ENCODE measurements at regions not wholly inside any gene's neighbourhood (a gene's known extent, or its start where the extent isn't known, plus 50 kb on each side); places are given as distances from the start of the nearest gene placed in this dataset.

DNA sequence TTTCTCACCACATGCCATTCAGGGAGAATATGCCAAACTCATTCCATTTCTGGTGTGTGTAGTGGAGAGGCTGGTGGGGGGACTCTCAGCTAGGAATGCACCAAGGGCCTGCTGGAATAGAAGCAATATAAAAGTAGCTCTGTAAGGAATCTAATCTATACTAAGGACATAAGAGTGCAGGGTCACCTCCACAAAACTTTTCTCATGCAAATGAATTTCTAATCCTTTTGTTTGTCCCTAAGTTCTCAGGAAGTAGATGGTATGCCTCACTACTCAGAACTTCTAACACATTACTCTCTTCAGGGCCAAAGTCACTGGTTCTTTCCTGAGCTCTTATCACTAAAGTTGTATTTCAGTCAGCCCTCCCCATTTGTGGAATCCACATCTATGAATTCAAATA, 427.2 kb downstream of the C6orf118 start:
- no peaks in the 10 kb centered on the region for H3K4me1 ChIP-seq
- TF ChIP-seq, protein P1, sequence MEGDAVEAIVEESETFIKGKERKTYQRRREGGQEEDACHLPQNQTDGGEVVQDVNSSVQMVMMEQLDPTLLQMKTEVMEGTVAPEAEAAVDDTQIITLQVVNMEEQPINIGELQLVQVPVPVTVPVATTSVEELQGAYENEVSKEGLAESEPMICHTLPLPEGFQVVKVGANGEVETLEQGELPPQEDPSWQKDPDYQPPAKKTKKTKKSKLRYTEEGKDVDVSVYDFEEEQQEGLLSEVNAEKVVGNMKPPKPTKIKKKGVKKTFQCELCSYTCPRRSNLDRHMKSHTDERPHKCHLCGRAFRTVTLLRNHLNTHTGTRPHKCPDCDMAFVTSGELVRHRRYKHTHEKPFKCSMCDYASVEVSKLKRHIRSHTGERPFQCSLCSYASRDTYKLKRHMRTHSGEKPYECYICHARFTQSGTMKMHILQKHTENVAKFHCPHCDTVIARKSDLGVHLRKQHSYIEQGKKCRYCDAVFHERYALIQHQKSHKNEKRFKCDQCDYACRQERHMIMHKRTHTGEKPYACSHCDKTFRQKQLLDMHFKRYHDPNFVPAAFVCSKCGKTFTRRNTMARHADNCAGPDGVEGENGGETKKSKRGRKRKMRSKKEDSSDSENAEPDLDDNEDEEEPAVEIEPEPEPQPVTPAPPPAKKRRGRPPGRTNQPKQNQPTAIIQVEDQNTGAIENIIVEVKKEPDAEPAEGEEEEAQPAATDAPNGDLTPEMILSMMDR (IDR thresholded peaks at IDR 0.05 in 4 of 5, conservative IDR thresholded peaks at IDR 0.05 in 1 of 5), result no peak
- TF ChIP-seq POLR2A (IDR thresholded peaks at IDR 0.05), result no peak
- H3K9me3 ChIP-seq, result no peaks in the 10 kb centered on the region
- no peaks in the 10 kb centered on the region for H3K36me3 ChIP-seq
- ATAC-seq (no peak), DNase-seq (no peak)
- in situ Hi-C loops (cut with MboI; ENCODE audit: low sequenced_read_pairs in 4 of 4), result loop anchor here in 1 of 4 donors (25.0 kb wide), 1 partner anchor 355 kb away; no protein-coding TSS in a partner anchor
- H3K4me3 ChIP-seq, result no peak overlapping the region
- H3K27me3 ChIP-seq, result no peaks in the 10 kb centered on the region
- intact Hi-C loops (cut with DNase I; ENCODE audit: low total_unique reads), result no loop called here
- H3K27ac ChIP-seq, result no peak overlapping the region

- Histone ChIP-seq H3K27ac (no peak overlapping the region), H3K36me3 (no peaks in the 10 kb centered on the region), H3K4me3 (no peak overlapping the region), H3K27me3 (no peaks in the 10 kb centered on the region), H3K4me1 (no peaks in the 10 kb centered on the region), H3K9me3 (no peaks in the 10 kb centered on the region)
- ATAC-seq (no peak), DNase-seq (no peak)
- no peak for TF ChIP-seq POLR2A (IDR thresholded peaks at IDR 0.05)
- TF ChIP-seq, protein P1 (IDR thresholded peaks at IDR 0.05 in 4 of 5, conservative IDR thresholded peaks at IDR 0.05 in 1 of 5), result no peak
- intact Hi-C loops (cut with DNase I; ENCODE audit: low total_unique reads) (no loop called here), in situ Hi-C loops (cut with MboI; ENCODE audit: low sequenced_read_pairs in 4 of 4) (no loop called here)
These were observed 437.6 kb downstream of the C6orf118 start for GRCh38 chr6:164871783-164872182.

- H3K4me3 ChIP-seq, result no peak overlapping the region
- no peak for ATAC-seq
- DNase-seq, result no peak
- no peak overlapping the region for H3K27ac ChIP-seq
- no peaks in the 10 kb centered on the region for H3K9me3 ChIP-seq
- no peaks in the 10 kb centered on the region for H3K27me3 ChIP-seq
- H3K4me1 ChIP-seq, result no peaks in the 10 kb centered on the region
- in situ Hi-C loops (cut with MboI; ENCODE audit: low sequenced_read_pairs in 4 of 4), result no loop called here
- no peaks in the 10 kb centered on the region for H3K36me3 ChIP-seq
- intact Hi-C loops (cut with DNase I; ENCODE audit: low total_unique reads), result no loop called here
- TF ChIP-seq POLR2A (IDR thresholded peaks at IDR 0.05), result no peak
- TF ChIP-seq, protein P1 (IDR thresholded peaks at IDR 0.05 in 4 of 5, conservative IDR thresholded peaks at IDR 0.05 in 1 of 5), result no peak
These were observed 439.2 kb downstream of the C6orf118 start for GRCh38 chr6:164870164-164870563.

DNA sequence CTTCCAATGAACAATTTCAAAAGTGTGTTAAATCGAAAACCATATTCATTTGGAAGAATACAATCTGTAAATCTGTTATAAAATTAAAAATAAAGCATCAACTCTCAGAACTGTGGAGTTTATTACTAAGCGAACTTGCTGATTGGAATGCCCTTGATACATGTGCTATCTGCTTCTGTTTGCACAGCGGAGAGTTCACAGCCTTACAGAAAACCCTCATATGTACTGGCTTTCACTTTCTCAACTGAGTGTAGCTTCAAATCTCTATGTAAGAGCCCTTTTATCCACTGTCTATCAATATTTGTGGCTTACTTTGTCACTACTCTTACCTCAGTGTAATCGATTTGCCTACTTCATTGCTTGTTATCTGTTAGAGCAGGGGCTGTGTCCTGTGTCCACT, 447.4 kb downstream of the C6orf118 start:
- no peaks in the 10 kb centered on the region for H3K4me1 ChIP-seq
- DNase-seq (no peak), ATAC-seq (no peak)
- in situ Hi-C loops (cut with MboI; ENCODE audit: low sequenced_read_pairs in 4 of 4) (no loop called here), intact Hi-C loops (cut with DNase I; ENCODE audit: low total_unique reads) (no loop called here)
- TF ChIP-seq, protein P1 (IDR thresholded peaks at IDR 0.05 in 4 of 5, conservative IDR thresholded peaks at IDR 0.05 in 1 of 5), result no peak
- TF ChIP-seq POLR2A (IDR thresholded peaks at IDR 0.05), result no peak
- H3K9me3 ChIP-seq, result no peaks in the 10 kb centered on the region
- H3K36me3 ChIP-seq, result no peaks in the 10 kb centered on the region
- H3K27ac ChIP-seq, result no peak overlapping the region
- no peaks in the 10 kb centered on the region for H3K27me3 ChIP-seq
- no peak overlapping the region for H3K4me3 ChIP-seq

- Histone ChIP-seq H3K27ac (no peak overlapping the region), H3K27me3 (no peaks in the 10 kb centered on the region), H3K4me1 (no peaks in the 10 kb centered on the region), H3K9me3 (no peaks in the 10 kb centered on the region), H3K4me3 (no peak overlapping the region), H3K36me3 (no peaks in the 10 kb centered on the region)
- intact Hi-C loops (cut with DNase I; ENCODE audit: low total_unique reads) (no loop called here), in situ Hi-C loops (cut with MboI; ENCODE audit: low sequenced_read_pairs in 4 of 4) (no loop called here)
- DNase-seq, result no peak
- ATAC-seq, result no peak
- TF ChIP-seq, protein P1 (IDR thresholded peaks at IDR 0.05 in 4 of 5, conservative IDR thresholded peaks at IDR 0.05 in 1 of 5), result no peak
- no peak for TF ChIP-seq POLR2A (IDR thresholded peaks at IDR 0.05)
These were observed 449.6 kb downstream of the C6orf118 start for GRCh38 chr6:164859816-164860215.

Measured in gastrocnemius medialis (tissue), 4 donors.